ENCODE measurements at regions not wholly inside any gene's neighbourhood (a gene's known extent, or its start where the extent isn't known, plus 50 kb on each side); places are given as distances from the start of the nearest gene placed in this dataset.
"Not testable (repeated sequence)": the region's sequence is repeated elsewhere in the genome, so short reads cannot be mapped to it uniquely, and the experiment has no call there.

DNA sequence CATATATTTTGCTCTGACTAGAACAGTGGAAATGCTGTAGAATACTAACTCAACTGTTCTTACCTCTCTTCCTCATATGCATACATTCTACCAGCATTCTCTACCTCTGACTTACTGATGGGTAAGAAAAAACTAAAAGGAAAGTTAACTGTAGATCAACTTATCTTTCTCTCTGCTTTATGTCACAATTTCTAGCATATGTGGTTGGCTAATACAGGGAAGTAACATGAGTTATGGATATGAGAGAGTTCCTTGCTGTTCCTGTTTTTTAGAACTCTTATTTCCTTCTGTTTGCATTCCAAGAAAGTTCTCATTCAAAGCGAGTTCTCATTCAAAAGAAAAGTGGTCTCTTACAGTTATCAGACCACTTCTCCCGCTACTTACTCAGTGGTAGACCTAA, 226.8 kb upstream of the SGK1 start:
- DNase-seq: no peak

DNA sequence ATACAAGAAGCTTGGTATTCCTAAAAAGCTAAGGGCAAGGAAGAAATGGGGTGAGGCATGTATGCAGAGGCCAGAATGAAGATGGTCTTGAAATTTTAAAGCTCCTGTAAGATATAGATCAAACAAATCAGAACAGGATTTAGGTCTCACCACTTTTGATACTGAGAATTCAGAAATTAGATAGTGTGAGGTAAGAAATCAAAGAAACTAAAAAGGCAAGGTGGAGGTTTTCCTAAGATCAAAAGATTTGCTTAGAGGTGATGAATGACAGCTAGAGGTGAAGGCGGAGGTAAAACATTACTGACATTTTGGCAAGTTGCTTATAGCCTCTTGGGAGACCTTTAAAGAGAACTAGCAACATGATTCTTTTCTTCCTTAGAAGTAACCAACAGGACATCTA, 225.2 kb upstream of the SGK1 start:
- DNase-seq: no peak

DNA sequence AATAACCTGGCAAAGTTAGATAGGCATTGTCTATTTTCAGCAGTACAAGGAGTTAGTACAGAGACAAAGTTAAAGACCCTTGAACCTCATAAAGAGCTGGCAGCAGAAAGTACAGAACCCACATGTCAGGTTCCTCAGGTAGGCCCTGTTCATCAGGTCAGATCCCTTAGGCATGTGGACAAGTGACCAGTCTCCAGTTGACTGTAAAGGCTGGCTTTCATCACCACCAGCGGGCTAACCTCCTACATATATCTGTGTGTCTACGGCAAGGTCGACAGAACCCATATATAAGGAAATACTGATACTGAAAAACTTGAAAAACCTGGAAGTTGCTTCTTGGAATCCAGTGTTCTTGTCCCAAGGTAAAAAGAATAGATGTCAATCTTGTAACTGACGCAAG, 223.1 kb upstream of the SGK1 start:
- DNase-seq: no peak

DNA sequence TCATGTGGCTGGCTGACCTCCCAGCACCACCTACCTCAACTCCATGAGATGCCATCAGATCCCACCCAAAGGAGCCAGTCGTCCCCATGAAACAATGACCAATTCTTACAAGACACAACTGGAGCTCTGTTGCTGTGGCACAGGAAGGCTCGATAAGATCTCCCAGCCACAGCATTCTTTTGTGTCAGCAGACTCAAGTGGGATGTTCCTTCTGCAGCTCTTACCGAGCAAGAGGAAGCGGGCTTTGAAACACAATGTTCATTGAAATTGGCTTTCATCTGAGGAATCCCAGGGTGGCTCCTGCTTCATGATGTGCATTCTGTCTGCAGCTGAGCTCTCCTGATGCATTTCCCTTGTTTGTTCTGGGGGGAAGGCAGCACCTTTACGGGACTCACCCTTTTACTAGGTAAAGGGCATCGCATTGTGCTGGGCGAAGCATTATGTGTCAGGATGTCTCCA, 222.0 kb upstream of the SGK1 start:
- DNase-seq: no peak

DNA sequence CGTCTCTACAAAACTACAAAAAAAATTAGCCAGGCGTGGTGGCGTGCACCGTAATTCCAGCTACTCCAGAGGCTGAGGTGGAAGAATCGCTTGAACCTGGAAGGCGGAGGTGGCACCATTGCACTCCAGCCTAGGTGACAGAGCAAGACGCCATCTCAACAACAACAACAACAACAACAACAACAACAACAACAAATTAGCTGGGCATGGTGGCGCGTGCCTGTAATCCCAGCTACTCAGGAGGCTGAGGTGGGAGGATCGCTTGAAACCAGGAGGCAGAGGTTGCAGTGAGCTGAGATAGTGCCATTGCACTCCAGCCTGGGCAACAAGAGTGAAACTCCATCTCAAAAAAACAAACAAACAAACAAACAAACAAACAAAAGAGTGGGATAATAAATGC, 219.9 kb upstream of the SGK1 start:
- DNase-seq: not testable (repeated sequence)

DNA sequence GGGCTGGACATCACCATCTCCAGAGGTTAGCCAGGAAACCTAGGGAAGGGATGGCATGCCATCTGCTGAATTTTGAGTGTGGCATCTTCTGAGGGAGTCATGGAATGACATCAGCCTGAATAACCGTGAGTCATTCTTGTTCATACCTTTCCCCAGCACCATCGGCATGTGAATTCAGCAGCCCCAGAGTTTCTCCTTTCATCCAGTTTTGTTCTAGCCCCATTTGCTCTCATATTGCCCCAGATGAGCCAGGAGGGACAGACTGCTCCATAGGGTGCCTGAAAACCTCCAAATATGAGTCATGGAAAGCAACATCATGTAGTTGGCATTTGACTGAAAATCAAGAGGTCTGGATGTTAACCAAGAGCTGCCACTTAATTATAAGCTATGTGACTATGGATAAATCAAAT, 219.2 kb upstream of the SGK1 start:
- DNase-seq: no peak

DNA sequence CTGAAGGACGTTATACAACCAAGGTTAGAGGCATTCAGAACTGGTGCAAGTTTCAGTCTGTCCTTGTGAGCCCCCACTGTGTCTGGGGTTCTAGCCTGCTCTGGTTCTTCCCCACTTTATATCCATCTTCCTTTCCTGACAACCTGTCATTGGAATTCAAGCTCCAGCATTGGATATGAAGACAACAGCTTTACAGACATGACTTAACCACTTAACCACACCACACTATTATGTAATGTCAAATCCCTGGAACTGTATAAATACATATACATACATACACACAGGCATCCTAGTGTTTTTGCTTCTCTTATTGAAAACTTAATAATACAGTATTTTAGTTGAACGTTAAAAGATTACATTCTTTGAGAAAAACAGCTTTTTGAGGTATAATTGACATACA, 217.9 kb upstream of the SGK1 start:
- DNase-seq: no peak

DNA sequence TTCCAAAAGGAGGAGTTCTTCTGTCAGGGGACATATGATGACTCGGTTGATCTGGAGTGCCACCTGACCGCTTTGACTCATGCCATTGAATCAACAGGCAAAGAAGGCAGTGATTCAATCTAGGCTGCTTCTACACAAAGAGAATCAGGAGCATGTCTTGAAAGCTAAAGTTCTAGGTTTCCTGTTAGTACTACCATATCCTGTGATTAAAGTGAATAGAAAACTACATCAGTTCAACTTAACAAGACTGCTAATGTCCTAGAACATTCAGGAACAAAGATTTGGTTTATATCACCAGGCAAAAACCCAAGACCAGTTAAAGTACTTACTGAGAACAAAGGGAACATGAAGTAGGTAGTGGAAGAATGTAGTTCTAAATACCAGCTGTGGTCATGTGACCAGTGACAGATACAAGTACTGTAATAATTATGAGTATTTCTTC, 216.8 kb upstream of the SGK1 start:
- no peak for DNase-seq

DNA sequence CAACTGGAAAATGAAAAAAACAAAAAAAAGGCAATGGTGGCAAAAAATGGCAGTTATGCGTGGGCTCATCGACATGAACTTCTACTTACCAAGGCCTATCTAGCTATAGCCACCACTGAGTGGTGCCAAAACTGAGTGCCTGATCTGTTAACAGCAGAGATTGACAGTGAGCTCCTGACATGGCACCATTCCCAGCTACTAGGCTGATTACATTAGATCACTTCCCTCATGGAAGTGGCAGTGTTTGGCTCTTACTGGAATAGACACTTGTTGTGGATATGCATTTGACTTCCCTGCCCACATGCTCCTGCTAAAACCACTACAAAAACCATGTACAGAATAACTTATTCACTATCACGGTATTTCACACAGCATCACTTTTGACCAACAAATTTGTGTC, 216.1 kb upstream of the SGK1 start:
- no peak for DNase-seq

DNA sequence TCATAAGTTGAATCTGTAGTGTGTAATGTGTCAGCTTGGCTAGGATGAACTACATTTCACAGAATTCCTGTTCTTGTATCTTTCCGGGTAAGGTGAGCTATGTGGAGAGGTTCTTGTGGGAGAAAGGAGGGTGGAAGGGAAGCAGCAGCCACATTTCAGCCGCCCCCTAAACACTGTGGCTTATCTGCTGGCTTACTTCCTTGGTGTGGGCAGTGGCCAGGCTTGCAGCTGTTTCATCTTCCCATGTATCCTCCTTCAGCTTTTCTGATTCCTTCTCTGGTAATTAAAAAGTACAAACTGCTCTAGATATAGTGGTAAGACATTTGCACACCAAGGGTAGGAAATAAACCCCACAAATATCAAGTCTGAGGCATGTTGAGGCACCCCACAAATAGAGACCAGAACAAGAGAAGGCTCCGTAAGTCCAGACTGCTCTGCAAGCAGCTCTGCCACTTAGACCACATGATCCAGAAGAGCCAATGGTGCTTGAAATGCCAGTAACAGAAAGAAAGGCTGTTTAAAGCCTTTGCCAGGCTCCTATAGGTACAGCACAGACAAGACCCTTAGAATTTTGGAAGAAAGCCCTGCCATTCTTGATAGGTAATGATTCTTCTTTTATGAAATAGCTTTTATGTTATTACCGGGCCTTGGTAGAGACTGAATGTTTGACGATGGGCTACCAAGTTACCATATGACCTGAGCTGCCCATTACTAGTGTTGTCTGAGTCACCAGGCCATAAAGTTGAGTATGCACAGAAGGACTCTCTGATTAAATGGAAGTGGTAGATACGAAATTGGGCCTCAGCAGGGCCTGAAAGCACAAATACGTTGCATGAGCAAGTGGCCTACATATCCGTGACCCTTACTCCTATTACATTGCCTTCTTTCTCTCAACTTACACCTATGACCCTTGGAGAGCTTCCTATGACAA, 215.0 kb upstream of the SGK1 start:
- no peak for DNase-seq

DNA sequence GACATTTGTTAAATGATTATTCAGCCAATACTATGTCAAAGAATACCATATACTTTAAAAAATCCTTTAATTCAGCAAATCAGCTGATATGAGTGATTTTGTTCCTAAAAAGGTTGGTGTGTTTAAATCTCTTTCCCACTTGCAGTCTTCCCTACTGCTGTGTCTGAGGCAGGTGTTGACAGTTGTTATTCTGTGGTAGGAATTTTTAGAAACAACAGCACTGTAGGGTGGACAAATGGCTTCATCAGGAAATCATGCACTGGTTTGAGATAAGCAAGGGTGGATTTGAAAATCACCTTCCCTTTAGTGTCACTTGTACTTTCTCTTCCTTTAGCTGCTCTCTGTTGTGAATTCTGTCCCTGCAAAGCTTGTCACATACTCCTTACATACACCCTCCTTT, 213.7 kb upstream of the SGK1 start:
- no peak for DNase-seq

DNA sequence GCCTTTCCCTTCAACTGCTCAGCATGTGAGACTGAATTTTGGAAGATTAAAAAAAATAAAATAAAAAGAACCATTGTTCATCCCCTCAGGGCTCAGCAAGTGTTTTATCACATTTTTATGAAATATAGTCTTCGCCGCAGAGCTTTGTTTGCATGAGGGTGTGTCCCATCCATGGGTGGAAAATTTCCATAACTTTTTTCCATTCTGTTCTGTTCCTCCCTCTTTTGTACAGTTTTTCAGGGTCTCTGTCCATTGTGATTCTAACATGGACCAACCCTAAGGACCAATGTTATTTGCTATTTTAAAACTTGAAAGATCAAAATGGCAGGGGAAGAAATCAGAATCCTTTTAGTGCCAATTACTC, 213.3 kb upstream of the SGK1 start:
- DNase-seq: no peak

DNA sequence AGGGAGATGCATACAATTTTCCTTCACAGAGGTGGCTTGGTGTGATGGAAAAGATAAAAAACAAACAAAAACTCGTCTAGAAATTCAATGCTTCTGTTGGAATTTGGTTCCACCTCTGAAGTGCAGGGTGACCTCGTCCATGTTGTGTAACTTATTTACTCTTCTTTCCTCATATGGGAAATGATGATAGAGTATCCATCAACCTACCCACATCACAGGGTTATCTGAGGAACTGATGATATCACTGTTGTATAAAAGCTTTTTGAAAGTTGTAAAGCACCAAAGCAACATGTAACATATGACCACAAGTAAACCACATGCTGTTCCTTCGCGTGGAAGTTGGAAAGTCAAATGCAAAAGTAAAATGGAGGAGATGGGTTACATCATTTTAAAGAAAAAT, 212.0 kb upstream of the SGK1 start:
- no peak for DNase-seq

DNA sequence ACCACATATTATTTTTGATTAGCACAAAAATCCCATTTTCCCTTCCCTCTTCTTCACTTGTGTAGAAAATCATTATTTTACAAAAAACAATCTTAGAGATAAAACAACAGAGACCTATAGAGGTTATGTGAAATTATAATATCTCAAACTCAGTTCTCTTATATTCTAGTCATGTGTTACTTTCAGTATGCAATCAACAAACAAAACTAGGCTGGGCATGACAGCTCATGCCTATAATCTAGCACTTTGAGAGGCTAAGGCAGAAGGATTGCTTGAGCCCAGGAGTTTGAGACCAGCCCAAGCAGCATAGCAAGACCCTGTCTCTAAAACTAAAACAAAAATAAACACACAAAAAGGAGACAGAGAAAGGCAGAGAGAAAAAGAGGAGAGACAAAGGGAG, 211.4 kb upstream of the SGK1 start:
- DNase-seq: no peak

DNA sequence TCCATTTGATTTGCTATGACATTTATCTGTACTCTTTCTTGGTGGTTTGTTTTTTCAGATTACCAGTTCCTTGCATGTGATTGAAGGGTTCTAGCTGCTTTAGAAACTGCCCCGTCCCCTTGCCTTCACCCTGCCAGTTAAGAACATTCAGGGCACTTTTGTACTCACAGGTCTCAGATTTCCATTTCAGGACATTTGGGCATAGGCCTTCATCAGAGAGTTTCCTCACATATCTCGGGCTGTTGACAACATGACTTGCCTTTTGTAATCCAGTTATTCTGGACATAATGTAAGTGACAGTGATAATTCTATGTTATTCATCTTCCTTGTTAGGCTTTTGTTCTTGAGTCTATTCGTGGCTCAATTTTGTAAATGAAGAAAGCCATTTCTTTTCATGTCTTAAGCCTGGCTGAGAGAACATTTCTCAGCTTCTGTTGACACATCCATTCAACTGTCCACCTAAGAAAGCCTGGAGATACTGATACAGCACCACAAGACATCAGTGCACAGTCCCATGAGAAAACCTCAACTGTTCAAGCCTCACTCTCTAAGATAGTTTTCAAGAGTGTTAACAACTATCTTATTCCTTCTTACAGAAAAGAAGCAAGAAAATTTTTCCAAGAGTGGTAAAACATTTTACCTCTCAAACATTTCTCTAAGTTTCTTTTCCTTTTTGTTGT, 209.3 kb upstream of the SGK1 start:
- DNase-seq: no peak

DNA sequence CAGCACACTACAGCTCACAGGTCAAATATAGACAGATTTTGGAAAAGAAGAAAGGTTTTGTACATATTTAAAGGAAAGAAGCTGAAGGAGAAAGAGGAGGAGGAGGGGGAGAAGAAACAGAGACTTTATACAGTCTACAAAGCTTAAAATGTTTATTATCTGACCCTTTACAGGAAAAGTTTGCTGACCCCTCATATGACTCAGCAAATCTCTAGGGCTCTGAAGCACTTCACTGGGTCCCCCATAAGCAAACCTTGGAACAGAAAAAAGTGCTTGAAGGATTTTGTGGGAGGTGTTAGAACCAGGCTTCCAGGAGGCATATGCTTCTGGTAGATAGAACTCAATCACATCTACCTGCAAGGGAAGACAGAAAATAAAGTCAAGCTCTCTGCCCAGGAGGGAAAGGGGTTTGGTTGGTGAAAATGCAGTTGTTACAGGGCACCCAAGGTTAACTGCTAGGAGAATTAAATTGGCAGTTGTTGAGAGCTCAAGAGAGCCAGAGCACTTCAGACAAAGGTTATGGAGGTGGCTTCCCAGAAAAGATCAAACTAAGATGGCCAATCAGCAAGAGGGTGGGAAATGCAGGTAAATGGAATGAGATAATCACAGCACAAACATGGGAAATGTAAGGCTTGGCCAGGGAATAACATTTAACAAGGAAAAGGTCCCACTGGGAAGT, 207.4 kb upstream of the SGK1 start:
- no peak for DNase-seq

DNA sequence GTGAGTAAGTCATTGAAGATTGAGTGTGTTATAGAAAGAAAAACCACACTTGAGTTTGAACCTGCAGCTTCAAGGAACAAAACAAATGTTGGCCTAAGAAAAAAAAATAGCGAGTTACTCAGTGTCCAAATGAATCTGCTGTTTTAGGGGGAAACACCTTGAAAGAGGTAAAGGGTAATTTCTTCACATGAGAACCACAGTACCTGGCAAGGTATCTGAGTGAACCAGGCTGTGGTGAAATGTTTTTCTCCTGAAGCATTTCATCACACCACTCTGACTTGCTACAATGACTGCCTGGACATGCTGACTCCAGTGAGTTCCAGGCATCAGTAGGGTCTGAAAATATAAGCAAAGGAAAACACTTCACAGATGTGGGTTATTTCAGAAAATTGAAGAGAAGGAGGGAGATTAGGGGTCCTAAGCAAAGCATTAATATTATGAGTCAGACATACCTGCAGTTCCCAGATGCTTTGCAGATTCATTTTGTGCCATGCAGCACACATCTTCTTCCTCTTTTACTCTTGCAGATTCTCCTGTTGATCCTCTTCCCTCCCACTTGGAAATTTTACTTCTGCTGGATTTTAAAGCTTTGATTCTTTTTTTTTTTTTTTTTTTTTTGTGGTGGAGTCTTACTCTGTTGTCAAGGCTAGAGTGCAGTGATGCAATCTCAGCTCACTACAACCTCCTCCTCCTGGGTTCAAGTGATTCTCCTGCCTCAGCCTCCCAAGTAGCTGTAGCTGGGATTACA, 206.2 kb upstream of the SGK1 start:
- no peak for DNase-seq

DNA sequence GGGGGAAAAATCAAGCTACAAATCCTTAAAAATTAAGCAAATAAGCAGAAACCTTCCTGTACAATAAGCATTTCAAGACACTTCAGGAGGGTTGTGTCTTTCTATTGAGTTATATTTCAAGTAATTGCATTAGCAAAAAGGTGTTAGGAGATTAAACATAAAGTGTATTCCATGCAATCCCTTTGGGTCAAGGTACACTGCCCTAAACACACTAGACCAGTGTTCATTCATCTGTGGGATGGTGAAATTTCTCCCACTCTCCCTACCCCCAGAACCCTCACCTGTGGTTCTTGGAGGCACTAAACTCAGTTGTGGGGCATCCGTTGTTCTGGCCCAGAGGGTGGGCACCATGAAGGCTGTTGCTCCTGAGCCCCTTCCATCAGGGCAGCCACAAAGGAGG, 205.1 kb upstream of the SGK1 start:
- no peak for DNase-seq

DNA sequence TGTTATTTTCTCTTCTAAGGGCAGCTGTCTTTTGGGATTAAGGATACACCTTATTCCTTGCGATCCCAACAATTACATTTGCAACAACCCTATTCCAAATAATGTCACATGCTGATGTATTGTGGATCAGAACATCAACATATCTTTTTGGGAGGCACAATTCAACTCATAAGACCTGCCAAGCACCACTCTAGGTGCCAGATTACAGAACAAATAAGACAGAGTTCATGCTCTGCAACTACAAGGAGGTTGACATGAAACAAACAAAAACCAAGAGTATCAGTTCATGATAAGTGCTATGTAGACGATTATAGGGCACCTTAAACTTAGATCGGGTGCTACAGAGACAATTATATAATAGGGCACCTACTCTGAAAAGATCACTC, 203.2 kb upstream of the SGK1 start:
- DNase-seq: no peak

DNA sequence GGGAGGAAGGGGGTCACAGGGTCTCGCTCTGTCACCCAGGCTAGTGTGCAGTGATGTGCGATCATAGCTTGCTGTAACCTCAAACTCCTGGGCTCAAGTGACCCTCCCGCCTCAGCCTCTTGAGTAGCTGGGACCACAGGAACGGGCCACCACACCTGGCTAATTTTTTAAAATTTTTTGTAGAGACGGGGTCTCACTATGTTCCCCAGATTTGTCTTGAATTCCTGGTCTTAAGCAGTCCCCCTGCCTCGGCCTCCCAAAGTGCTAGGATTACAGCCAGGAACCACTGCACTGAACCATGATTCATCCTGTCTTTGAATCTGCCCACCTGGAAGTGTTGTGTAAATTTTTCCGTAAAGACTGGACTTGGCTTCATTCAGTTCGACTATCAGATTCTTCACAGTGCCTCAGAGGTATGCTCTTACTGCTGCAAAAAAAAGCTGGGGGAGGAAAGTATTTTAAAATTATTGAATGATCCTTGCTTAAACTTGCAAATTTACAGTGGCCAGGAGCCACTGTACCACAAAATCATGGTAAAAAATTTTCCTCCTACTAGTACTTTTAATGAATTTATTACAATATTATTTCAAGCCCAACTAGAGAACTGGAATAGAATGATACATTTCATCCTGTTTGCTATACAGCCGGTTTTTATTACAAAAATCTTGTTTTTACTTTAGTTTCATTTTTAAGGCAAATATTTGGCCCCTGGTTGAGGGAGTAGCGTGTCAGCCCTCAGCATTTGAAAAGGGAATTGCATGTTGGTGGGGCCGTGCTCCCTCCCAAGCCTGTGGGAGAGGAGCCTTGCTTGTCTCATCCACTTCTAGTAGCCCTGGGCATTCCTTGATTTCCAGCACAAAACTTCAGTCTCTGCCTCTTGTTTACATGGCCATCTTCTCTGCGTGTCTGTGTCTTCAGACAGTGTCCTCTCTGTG, 202.5 kb upstream of the SGK1 start:
- no peak for DNase-seq

DNA sequence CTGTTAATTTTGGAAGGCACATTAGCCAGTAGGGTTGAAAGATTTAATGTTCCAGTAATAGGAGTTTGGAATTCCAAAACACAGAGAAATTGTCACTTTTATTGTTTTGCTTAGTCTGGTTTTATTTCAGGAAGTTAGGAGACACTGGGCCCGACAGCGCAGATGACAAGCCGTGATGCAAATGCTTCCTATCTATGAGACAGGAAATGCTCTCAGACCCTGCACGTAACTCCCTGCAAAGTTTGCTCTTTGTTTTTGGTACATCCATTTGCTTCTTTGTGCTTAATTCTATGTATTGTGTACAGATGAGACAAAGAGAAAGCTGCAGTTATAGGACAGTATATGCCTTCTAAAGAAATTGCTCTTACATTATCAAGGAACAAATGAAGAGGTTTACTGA, 201.6 kb upstream of the SGK1 start:
- DNase-seq: no peak

DNA sequence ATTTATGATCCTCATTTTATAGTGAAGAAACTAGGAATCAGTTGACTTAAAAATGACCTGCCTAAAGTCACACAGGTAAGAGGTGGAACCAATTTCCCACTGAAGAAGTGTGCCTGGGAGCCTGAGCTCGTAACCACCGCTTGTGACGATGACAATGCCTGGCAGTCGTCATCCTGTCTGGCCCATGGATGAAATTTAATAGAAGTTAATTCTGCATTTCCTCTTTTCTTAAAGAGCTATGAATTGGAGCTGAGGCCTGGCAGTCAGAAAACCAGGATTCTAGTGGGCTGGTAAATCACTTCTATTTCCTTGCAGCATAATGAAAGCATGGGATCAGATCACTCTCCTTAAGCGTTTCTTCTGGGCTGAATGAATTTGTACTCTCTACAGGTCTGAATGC, 200.0 kb upstream of the SGK1 start:
- DNase-seq: no peak
